TTC549 (cell line): ENCODE measurements at regions not wholly inside any gene's neighbourhood (a gene's known extent, or its start where the extent isn't known, plus 50 kb on each side); places are given as distances from the start of the nearest gene placed in this dataset.
"Not testable (repeated sequence)": the region's sequence is repeated elsewhere in the genome, so short reads cannot be mapped to it uniquely, and the experiment has no call there.

ENCODE experiments used
- FAIRE-seq: peaks from 2 replicates; lab custom pipeline; 2012; peaks lifted over from hg19 to GRCh38; lab: Jason Lieb, UNC

DNA sequence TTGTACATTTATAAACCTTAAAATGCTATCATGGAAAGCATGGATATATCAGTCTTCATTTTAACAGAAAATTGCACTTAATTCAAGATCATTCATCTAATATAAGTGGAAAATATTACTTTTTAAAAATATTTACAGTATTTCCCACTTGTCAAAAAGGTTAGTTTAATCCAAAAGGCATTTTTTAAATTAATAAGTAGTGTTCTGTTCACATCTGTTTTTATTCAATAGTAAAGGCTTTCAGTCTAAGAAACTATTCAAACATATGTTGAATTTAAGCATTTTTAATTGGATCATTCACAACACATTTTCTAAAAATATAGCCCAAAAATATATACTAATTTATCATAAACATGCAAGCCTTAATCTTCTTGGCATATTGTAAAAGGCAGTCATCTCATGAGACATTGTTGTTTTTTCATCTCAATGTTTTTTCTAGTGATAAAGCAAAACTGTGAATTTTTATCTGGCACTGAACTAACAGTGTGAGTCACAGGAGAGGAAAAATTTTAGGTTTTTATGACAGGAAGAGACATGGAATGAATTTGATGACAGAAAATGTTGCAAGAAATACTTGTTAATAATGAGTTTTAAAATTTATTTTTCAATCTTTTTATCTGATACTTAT is 1642.5 kb upstream of the TMEFF2 start:
- FAIRE-seq: no peak

DNA sequence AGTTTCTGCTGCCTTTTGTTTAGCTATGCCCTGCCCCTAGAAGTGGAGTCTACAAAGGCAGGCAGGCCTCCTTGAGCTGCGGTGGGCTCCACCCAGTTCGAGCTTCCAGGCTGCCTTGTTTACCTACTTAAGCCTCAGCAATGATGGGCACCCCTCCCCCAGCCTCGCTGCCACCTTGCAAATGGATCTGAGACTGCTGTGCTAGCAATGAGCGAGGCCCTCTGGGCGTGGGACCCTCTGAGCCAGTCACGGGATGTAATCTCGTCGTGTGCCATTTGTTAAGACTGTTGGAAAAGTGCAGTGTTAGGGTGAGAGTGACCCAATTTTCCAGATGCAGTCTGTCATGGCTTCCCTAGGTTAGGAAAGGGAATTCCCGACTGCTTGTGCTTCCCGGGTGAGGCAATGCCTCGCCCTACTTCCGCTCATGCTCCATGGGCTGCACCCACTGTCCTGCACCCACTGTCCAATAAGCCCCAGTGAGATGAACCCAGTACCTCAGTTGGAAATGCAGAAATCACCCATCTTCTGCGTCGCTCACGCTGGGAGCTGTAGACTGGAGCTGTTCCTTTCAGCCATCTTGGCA is 1641.8 kb upstream of the TMEFF2 start:
- FAIRE-seq: not testable (repeated sequence)

DNA sequence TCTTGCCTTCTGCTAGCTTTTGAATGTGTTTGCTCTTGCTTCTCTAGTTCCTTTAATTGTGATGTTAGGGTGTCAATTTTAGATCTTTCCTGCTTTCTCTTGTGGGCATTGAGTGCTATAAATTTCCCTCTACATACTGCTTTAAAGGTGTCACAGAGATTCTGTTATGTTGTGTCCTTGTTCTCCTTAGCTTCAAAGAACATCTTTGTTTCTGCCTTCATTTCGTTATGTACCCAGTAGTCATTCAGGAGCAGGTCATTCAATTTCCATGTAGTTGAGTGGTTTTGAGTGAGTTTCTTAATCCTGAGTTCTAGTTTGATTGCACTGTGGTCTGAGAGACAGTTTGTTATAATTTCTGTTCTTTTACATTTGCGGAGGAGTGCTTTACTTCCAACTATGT is 1639.2 kb upstream of the TMEFF2 start:
- FAIRE-seq: not testable (repeated sequence)

DNA sequence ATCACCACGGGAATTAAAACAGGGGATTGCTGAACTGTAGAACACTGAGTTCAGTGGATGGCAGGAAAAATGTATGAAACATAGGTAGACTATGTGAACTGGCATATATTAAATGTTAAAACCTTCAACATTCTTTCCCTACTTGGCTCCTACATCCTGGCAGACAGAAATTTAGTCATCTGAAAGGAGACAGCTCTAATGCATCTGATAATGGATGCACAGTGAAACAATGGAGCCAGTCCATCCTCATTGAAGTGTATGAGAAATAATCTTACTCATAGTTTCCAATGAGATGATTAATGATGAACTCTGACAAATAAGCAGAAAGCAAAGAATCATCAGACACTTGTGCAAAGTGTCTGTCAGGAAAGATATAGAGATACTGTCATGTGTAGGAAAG is 1629.7 kb upstream of the TMEFF2 start:
- FAIRE-seq: no peak

DNA sequence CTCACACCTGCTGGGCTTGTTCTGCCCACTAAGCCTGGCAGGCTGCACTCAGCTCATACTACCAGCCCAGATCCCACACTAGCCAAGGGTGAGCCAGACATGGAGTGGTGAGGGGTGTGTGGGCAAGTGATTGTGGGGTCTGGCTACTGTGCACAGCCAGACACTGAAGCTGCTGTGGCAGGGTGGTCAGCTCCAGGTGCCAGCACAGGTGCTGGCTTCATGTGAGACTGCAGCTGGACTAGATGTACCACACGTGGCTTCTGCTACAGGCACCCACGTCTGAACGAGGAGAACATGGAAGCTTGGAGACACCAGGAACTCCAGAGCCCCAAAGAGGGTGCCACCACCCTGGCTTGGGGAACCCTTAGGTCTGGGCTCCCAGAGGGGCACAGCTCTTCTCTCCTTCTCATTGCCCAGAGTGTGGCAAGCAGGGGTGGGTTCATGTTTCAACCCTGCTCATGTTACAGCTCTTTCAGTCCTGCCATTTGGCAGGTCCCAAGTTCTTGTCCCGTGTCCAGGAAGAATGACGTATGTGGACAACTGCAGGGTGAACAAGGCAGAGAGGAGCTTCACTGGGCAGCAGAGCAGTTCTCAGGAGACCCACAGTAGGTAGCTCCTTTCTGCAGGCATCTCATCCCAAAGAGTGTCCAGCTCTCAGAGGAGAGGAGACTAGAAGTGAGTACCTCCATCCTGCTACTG is 1624.2 kb upstream of the TMEFF2 start:
- no peak for FAIRE-seq

DNA sequence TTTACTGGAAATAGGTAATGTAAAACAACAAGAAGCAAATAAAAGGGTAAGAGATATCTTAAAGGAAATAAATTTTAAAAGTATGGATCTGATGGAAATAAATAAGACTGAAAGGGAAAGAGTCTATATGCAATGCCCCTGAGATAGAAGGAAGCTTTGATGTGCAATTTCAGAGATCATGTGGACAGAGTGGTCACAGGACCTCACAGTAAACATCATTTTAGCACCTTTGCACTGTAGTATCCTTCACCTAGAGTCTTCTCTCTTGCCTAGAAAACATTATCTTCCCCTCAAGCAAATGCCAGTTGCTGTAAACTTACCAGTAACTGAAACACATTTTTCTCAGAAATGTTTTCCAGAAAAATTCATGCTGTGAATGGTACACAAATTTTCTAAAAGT is 1621.3 kb upstream of the TMEFF2 start:
- no peak for FAIRE-seq

DNA sequence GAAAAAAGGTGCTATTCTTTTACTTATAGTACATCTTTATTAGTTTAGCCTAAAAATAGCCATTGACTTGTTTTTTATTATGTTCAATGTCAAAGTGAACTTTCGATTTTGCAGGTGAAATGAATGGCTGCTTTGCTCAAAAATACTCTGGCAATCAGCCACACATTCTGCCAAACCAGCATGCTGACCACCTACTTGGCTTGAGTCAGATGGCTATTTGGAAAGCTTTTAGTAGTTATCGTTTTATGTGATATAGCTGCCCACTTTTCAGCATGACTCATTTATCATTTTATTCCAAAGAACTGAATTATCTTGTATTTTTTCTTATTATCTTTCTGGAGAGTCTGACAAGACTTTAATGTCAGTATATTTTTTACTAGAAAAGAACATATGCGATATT is 1615.8 kb upstream of the TMEFF2 start:
- FAIRE-seq: no peak

DNA sequence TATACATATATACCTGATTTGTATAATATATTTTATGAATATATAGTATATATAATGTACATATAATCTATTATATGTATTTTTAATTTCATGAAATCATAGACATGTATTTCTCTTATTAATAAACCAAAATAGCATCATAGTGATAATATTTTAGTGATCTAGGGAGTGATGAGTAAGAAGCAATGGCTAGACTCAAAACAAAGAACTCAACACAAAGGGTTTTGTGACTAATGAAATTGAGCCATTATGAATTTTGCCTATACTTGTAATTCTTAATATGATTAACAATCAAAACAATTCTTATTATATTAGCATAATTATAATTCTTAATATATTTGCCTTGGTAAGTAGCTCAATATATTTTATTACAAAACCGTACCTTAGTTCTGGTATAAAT is 1614.1 kb upstream of the TMEFF2 start:
- no peak for FAIRE-seq

DNA sequence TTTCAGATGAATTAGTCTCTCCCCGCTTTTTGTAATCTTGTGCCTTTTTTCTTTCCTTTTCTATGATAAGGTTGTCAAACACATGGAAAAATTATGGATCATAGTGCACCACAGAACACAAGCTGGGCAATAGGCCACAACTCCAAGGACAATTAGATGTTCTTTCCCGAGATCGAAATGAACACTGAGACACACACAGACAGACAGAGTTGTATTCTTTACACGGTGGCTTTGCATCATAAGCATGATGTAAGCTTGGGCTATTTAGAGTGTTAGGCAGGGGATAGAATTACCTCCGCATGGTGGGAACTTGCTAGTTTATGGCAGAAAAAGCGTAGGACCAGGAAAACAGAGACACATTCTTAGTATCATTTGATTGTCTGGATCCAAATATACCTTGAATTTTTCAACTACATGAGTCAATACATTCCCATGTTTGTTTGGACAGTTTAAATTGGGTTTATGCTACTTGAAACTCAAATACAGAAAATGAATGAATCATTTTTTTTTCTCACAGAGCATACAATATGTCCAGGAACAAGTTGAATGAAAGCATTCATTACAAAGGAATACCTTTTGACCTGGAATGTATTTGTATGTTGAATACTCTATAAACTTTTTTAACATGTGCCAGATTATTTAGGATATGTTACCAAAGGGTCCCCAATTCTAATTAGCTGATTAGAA is 1611.5 kb upstream of the TMEFF2 start:
- no peak for FAIRE-seq

DNA sequence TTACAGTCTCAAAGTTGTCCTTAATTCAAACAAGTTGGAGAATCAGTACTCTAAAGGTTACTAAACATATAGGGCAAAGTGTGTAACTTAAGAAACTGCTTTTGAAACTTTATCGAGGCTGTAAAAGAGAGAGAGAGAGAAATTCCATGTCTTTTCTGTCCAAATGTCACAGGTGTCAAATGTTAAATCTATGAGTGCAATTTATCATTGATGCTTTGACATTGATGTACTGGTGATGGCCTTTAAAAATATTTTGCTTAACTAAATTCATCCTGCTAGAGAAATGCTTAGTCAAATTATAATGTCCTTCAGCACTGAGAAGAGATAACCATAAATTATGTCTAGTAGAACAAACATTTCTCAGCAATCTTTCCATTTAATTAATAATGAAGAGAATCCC is 1602.1 kb upstream of the TMEFF2 start:
- FAIRE-seq: no peak

DNA sequence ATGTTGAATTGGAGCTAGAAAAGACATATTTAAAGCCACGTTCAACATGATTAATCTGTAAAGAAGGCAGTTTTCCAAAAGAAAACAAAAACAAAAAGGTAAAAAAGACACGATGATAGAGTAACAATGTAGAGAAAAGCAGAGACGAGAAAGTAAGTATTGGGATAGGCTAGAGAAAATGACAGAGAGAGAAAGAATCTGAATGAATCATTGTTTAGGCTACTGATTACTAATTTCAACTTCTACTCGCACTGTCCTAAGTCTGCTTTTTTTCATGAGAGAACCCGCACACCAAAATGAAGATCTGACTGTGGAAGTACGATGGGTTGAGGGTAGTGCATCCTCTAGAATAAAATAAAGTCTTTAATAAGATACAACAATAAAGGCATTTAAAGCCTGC is 1599.2 kb upstream of the TMEFF2 start:
- FAIRE-seq: no peak

DNA sequence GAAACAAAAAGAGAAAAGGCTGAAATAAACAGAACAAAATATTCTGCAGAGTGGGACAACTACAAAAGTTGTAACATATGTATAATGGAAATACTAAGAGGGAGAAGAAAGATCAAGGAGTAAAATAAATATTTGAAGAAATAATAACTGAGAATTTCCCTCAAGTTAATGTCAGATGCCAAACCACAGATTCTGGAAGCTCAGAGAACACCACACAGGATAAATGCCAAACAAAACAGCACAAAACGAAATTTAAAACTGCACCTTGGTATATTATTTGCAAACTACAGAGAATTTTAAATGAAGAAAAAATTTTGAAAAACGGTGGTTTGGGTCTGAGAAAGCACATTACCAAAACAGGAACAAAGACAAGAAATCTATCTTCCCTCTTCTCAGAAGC is 1588.9 kb upstream of the TMEFF2 start:
- no peak for FAIRE-seq

DNA sequence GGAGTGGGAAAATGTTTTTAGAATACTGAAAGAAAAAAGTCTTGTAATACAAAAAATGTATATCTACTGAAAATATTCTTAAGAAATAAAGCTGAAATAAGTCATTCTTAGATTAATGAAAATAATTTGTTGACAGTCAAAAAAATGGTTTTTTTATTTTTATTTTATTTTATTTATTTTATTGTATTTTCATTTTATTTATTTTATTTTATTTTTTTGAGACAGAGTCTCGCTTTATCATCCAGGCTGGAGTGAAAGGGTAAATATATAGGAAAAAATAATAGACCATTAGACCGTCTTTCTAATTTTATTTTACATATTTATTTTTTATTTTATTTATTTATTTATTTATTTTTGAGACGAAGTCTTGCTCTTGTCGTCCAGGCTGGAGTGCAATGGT is 1583.6 kb upstream of the TMEFF2 start:
- FAIRE-seq: peak; percentile 74

DNA sequence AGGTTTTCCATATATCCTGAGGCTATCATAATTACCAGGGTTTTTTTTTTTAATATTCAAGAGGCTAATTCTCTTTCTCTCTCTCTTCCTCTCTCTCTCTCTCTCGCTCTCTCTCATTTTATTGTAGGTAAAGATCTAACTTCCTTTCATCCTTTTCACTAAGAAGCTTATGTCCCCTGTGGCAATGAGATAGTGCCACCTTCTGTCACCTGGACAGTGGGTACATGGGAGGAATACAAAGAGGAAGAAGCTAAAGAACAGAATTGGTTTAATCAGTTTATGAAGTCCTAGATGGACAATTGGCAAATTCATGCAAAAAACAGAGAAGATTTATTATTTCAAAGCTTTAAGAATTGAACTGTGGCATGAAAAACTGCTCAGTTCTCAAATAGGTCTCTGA is 1582.3 kb upstream of the TMEFF2 start:
- FAIRE-seq: no peak

DNA sequence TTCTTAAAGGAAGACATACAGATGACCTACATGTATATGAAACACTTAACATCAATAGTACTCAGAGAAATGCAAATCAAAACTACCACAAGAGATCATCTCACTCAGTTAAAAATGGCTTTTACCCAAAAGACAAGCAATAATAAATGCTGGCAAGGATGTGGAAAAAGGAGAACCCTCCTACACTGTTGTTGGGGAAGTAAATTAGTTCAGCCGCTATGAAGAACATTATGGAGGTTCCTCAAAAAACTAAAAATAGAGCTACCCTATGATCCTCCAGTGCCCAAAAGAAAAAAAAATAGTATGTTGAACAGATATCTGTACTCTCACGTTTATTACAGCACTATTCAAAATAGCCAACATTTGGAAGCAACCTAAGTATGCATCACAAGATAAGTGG is 1579.4 kb upstream of the TMEFF2 start:
- no peak for FAIRE-seq

DNA sequence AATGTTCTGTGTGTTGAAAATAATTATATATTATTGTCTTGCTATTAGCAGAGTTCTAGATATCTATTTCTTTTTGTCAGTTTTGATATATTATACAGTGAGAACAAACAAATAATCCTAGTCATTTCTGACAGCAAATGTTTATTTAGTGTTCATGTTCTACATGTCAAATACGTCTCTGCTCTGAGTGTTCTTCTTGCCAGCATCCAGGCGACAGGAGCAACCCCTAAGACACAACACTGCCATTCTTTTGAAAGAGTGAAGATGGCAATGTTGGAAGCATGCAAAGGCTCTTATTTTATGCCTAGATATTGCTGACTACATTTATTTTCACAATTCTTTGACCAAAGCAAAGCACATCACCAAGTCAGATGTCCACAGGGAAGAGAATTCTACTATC is 1556.6 kb upstream of the TMEFF2 start:
- FAIRE-seq: no peak

DNA sequence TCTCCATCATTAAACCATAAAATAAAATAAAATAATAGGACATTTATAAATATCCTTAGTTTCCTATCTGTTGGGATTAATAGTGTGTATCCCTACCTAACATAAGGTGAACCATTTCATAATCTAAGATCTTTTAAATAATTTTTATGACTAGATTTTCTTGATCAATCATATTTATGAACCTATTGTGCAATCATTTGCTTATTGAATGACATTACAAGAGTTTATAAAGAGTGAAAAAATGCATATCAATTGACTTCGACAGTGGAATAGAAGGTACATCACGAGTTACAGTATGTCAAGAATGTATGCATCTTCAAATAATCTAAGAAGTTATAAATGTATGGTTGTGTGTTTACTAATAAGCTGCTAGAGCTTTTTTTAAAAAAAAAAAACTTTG is 1554.8 kb upstream of the TMEFF2 start:
- FAIRE-seq: no peak

DNA sequence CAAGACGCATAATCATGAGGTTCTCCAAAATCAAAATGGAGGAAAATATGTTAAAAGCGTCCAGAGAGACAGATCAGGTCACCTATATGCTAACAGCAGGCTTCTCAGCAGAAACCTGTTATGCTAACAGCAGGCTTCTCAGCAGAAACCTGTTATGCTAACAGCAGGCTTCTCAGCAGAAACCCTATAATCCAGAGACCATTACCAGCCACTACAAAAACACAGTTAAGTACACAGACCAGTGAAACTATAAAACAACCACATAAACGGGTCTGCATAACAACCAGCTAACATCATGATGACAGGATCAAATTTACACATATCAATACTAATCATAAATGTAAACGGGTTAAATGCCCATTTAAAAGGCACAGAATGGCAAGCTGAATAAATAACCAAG is 1548.4 kb upstream of the TMEFF2 start:
- no peak for FAIRE-seq

DNA sequence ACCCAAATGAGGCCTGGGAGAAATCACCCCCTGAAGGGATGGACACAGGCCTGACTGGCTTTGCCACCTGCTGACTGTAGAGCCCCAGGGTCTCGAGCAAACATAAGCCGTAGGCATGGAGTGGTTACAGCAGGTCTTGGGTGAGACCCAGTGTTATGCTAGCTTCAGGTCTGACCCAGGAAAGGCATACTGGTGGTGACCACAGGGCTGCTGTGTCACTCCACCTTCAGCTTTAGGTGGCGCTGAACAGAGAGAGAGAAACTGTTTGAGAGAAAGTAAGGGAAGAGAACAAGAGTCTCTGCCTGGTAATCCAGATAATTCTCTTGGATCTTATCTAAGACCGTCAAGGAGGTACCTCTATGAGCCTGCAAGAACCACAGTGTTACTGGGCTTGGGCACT is 1544.2 kb upstream of the TMEFF2 start:
- no peak for FAIRE-seq

DNA sequence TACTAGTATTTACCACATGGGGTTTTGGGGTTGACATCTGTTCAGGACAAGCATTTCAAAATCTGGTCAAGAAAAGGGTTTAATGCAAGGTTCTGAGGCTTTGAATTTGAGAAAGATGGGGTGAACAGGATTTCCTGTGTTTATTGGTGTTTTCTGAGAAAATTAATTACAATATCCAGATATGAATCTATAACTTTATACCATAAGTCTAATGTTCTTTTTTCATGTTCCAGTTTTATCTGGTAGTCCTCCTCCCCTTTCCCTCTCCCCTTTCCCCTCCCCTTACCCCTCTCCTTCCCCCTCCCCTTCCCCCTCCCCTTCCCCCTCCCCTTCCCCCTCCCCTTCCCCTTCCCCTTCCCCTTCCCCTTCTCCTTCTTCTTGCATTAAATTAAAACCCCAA is 1518.2 kb upstream of the TMEFF2 start:
- no peak for FAIRE-seq

DNA sequence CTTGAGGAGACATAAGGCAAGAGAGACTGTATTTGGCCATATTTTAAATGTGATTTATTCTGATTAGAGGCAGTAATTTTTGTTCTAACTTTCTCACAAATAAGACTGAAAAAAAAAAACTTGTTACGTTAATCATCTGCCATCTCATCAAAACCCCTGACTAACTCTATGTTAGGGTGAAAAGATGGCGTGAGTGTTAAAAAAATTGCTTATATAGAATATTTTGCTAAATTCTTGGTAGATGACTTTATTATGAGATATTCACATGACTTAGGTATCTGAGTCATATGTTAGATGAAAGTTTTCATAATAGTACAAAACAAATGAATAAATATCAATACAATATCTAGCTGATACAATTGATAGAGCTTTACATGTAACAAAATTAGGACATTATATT is 1508.7 kb upstream of the TMEFF2 start:
- FAIRE-seq: no peak

DNA sequence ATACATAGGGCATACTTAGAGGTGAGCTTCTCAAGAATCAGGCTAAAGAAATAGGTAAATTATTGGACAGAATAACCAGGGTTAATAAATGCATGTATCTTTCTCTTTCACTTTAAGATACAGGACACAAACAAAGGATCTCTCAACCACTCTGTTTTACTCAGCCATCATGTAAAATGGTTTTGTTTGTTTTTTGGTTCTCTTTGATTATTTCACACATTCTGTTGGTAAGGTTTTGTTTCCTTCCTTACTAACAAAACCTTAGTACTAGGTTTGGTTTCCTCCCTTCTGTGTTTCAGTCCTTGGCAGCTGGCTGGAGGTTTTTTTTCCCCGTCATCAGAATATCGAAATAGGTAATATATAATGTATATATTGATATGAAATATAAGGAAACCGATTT is 1506.8 kb upstream of the TMEFF2 start:
- FAIRE-seq: no peak

DNA sequence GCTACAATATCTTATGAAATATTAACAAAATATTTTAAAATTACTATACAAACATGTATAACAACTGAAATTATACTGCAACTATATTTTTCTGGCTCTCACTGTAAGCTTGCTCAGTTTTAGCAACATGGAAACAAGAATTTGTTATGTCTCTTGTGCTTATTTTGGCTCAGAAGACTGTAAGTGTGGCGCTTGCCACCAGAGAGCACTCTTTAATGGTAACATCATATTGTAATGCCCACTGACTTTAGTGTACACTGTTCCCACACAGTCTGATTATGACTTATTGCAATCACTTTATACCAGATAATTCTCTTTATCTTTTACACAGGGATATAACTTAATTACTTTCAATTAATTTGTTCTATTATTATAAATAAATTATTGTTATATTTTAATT is 1500.6 kb upstream of the TMEFF2 start:
- peak; percentile 81 for FAIRE-seq

DNA sequence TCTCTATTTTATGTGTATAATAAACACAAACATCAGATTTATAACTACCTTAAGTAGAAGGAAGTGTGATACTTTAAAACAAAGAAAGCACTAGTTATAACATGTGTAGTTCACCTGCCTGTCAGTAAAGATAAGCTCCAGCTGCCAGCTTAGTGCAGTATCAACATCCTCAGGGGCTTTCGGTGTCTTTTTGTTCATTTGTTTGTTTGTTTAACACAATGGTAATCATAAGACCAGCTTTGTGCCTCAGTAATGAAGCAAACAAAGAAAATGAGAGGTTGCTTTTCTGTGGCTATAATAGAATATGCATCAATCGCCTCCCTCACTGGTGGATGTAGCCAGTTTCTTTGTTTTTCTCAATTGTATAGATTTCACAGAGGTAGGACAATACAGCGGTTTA is 1499.0 kb upstream of the TMEFF2 start:
- no peak for FAIRE-seq
